ENCODE measurements at regions not wholly inside any gene's neighbourhood (a gene's known extent, or its start where the extent isn't known, plus 50 kb on each side); places are given as distances from the start of the nearest gene placed in this dataset.

DNA sequence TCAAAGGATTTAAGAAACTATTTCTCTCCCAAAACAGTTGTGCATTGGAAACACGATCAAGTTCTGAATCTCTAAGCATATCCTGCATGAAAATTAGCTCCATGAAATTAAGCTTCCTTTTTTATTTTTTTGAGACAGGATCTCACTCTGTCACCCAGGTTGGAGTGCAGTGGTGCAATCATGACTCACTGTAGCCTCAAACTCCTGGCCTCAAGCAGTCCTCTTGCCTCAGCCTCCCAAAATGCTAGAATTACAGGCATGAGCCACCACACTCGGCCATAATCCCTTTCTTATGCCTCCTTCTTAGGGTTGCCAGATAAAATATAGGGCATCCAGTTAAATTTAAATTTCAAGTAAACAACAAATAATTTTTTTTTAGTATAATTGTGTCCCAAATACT lies 124.4 kb downstream of the ARL4C start:
- H2BK5ac ChIP-seq (ENCODE audit: insufficient read length, low read length), result no peak overlapping the region
- no peak overlapping the region for H4K8ac ChIP-seq (replicated peaks; ENCODE audit: insufficient read length, low read depth, low read length)
- TF ChIP-seq, protein P1, sequence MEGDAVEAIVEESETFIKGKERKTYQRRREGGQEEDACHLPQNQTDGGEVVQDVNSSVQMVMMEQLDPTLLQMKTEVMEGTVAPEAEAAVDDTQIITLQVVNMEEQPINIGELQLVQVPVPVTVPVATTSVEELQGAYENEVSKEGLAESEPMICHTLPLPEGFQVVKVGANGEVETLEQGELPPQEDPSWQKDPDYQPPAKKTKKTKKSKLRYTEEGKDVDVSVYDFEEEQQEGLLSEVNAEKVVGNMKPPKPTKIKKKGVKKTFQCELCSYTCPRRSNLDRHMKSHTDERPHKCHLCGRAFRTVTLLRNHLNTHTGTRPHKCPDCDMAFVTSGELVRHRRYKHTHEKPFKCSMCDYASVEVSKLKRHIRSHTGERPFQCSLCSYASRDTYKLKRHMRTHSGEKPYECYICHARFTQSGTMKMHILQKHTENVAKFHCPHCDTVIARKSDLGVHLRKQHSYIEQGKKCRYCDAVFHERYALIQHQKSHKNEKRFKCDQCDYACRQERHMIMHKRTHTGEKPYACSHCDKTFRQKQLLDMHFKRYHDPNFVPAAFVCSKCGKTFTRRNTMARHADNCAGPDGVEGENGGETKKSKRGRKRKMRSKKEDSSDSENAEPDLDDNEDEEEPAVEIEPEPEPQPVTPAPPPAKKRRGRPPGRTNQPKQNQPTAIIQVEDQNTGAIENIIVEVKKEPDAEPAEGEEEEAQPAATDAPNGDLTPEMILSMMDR (conservative IDR thresholded peaks at IDR 0.05), result no peak
- H3K27me3 ChIP-seq (ENCODE audit: insufficient read depth, low read length), result no peaks in the 10 kb centered on the region
- H4K20me1 ChIP-seq (ENCODE audit: control insufficient read depth, insufficient read depth, insufficient read length), result no peaks in the 10 kb centered on the region
- no peak overlapping the region for H2AFZ ChIP-seq (ENCODE audit: low read length)
- no peak overlapping the region for H3K4me2 ChIP-seq (ENCODE audit: insufficient read depth, insufficient read length, low read length)
- no peak overlapping the region for H2BK20ac ChIP-seq (ENCODE audit: low read depth, low read length, poor library complexity, severe bottlenecking)
- no peak overlapping the region for H3K9ac ChIP-seq (ENCODE audit: extremely low read depth, insufficient read length, low read length)
- Mint-ChIP-seq H3K4me3 (no peak overlapping the region), H3K9me3 (no peaks in the 10 kb centered on the region; a peak in 1 of 5 replicates), H3K27ac (peak overlapping the region in 1 of 3 experiments; percentile 70; a peak in 1 of 7 replicates), H3K36me3 (ENCODE audit: insufficient read depth in 1 of 3, low read depth in 3 of 3) (no peaks in the 10 kb centered on the region), H3K4me1 (peaks cover 13 to 18% of the 10 kb centered on the region in 2 experiments), H3K27me3 (ENCODE audit: low read depth) (peaks cover 3% of the 10 kb centered on the region)
- H3K23me2 ChIP-seq (ENCODE audit: insufficient read length, low read depth, low read length, poor library complexity, severe bottlenecking), result no peaks in the 10 kb centered on the region
- H2BK12ac ChIP-seq (ENCODE audit: insufficient read length, low read depth, low read length), result no peak overlapping the region
- no peak overlapping the region for H3K27ac ChIP-seq (ENCODE audit: insufficient read length, low read depth, low read length)
- no peak overlapping the region for H3K14ac ChIP-seq (ENCODE audit: insufficient read depth, low read length)
- H2BK120ac ChIP-seq (ENCODE audit: low read depth, low read length, poor library complexity, severe bottlenecking), result no peak overlapping the region
- no peak overlapping the region for H3K23ac ChIP-seq (ENCODE audit: insufficient read length, low read depth, low read length)
- no peak overlapping the region for H2BK15ac ChIP-seq (ENCODE audit: low read depth, low read length)
- no peaks in the 10 kb centered on the region for H3K79me1 ChIP-seq (ENCODE audit: insufficient read depth, low read depth, low read length, poor library complexity, severe bottlenecking)
- no peak overlapping the region for H2AK5ac ChIP-seq (ENCODE audit: insufficient read length, low read length)
- no peak overlapping the region for H4K5ac ChIP-seq (ENCODE audit: insufficient read length, low read depth, low read length)
- H3K56ac ChIP-seq (ENCODE audit: insufficient read length, low read depth, low read length), result no peak overlapping the region
- no peaks in the 10 kb centered on the region for H3K4me1 ChIP-seq (ENCODE audit: insufficient read depth, low read length)
- H3K79me2 ChIP-seq (ENCODE audit: insufficient read depth, low read length), result no peaks in the 10 kb centered on the region
- DNase-seq, result no peak
- no peak overlapping the region for H3K4ac ChIP-seq (ENCODE audit: low read depth, low read length)
- no peak overlapping the region for H3T11ph ChIP-seq (ENCODE audit: low read length)
- no peak overlapping the region for H3K18ac ChIP-seq (ENCODE audit: insufficient read length, low read depth, low read length)
- WGBS (ENCODE audit: extremely low coverage, insufficient read length, low lambda C conversion rate), result no CpG with 5 or more reads among the region's 2 CpGs
- no peaks in the 10 kb centered on the region for H3K9me3 ChIP-seq (ENCODE audit: control insufficient read depth, low read depth, low read length)
- no peak overlapping the region for H4K91ac ChIP-seq (ENCODE audit: insufficient read length, low read depth, low read length)

Measured in H9 (cell line).